AG08396 (cell line): ENCODE measurements at regions not wholly inside any gene's neighbourhood (a gene's known extent, or its start where the extent isn't known, plus 50 kb on each side); places are given as distances from the start of the nearest gene placed in this dataset.

Experiments
- DNase-seq: peaks from one replicate; pipeline ENCODE4 v3.0.0; 2012; ENCODE audit warnings: low spot score, mixed read lengths

DNA sequence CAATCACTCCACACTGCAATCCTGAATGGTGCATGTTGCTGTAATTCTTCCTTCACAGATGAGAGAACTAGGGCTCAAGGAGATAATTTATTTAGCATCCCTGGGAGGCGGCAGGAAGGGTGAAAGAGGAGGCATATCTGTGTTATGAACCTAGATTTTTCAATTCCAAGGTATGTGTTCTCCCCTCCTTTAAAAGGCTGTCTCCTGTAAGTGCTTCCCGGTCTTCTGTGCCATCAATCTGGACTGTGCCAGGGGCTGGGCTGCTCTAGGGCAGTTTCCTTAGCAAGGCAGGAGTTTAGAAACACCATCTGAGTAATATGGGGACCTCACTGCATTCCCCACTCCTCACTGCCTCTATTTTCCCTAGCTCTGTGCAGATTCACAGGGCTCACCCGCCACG lies 185.0 kb downstream of the RFC3 start:
- DNase-seq = no peak

DNA sequence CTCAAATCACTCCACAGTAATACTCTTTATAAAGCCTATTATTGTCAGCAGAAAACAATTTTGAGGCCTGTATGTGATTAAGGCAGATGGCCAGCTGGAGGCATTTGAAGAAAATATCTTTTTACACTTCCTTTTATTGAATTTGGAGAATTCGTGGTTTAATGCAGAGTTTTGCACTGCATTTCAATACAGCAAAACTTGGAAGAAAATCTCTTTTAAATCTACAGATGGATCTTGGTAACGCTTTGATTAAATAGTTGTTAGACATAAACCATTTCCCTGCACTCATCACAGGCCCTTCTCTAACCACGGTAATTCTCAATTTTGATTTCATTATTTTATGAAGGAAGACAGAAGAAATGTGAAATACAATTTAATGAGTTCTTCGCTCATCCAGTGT lies 185.7 kb downstream of the RFC3 start:
- DNase-seq = no peak

- no peak for DNase-seq
These were observed 186.7 kb downstream of the RFC3 start for GRCh38 chr13:34004676-34005075.

- DNase-seq = no peak
These were observed 188.1 kb downstream of the RFC3 start for GRCh38 chr13:34006011-34006410.

DNA sequence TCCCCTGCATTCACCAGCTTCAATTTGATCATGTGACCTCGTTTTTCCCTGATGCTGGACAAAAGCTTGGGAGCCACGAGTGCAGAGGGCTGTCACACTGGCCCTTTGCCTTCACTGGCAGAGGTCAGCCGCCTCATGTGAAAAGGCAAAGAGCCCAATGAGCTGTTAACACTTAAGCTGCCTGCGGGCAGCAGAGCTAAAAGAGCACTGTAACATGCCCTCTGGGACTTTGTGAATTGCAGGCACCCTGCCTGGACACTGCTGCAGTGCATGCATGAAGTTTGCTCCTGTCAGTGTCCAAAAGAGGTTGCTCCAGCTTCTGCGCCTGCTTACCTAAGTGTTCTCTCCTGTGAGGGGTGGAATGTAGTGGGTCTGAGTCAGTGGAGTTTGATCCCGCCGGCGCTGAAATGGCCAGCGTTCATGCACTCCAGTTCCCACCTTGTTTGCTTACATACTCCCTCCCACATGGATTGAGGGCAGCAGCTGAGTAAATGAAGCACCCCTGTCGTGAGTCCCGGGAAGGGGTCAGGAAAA lies 193.7 kb downstream of the RFC3 start:
- no peak for DNase-seq

- DNase-seq = no peak
These were observed 194.4 kb downstream of the RFC3 start for GRCh38 chr13:34012382-34012781.

- DNase-seq = no peak
These were observed 195.1 kb downstream of the RFC3 start for GRCh38 chr13:34013061-34013460.

DNA sequence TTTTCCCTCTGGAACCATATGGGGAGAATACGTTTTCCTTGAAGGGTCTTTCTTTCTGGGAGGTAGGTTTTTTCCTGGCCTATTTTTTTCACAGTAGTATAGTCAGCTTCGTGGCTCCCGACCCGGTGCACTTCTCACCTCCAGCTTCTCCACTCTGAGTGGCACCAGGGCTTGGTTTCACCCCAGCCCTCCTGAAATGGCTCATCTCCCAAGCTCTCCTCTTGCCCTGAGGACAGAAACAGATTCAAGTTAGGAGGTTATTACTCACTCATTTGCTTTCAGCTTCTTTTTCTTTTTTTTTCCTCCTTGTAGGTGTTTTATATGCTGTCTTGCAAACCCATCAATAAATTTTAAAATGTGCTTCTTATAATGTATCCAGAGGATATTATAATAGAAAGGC lies 199.3 kb downstream of the RFC3 start:
- DNase-seq = no peak

DNA sequence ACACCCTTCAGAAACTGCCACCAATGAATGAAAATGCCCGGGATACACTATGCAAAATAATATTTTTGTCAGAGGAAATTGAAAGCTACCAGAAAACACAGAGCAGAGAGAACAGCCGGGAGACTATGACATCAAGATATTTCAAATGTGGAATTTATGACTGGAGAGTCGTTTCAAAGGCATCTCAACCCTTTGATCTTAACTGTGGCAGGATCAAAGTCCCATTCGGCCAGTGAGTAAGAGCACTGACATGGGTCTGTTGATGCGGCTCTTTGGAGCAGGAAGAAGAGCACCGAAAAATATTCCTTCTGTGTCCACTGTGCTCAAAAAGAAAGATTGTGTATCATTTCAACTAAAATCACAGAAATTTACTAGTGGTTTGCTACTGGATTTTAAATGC lies 201.9 kb downstream of the RFC3 start:
- no peak for DNase-seq

- no peak for DNase-seq
These were observed 202.4 kb downstream of the RFC3 start for GRCh38 chr13:34020388-34020787.

DNA sequence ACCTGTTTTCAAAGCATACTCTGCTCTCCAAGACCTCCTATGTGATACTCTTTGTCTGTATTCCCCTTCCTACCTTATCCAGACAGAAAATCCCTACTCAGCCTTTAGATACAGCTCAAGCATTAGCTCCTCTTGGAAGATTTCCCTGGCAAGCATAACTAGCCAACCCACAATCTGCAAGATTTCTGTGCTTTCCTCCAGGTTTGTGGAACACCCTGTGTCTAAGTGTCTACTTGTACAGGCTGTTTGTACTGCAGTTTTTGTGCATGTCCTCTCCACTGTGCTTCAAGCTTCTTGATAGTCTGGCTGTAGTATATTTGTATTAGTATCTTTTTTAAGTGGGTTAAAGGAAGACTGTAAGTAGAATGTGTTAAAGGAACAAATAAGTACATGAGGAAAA lies 203.7 kb downstream of the RFC3 start:
- no peak for DNase-seq

DNA sequence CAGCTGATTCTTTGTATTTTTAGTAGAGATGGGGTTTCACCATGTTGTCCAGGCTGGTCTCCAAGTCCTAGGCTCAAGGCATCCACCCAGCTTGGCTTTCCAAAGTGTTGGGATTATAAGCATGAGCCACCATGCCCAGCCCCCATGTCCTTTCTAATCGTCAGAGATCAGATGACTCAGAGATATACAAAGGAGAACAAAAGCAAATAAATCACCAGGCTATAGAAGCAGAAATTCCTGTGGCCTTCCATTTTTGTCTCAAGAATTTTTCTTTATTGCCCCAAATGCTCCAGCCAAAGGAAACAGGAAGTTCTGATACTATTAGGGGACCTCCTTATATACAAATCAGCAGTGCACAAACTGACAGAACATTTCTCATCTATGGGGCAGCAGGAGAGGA lies 207.8 kb downstream of the RFC3 start:
- no peak for DNase-seq

- no peak for DNase-seq
These were observed 208.4 kb downstream of the RFC3 start for GRCh38 chr13:34026308-34026707.

GRCh38 chr13:34028496-34029442 lies 210.8 kb downstream of the RFC3 start:
- DNase-seq = no peak

- DNase-seq = no peak
These were observed 212.8 kb downstream of the RFC3 start for GRCh38 chr13:34030782-34031181.

GRCh38 chr13:34031610-34032009 lies 213.7 kb downstream of the RFC3 start:
- DNase-seq = no peak

DNA sequence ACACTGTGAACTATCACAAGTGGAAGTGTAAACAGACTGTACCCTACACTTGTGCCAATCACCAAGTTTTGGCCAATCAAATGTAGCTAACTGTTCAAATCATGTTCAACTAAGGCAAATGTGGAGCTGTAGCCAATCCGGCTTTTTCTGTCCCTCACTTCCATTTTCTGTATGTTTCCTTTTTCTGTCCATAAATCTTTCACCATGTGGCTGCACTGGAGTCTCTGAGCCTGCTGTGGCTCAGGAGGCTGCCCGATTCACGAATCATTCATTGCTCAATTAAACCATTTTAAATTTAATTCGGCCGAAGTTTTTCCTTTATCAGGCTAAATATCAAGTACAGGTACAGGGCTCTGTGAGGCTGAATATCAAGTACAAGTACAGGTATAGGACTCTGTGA lies 216.5 kb downstream of the RFC3 start:
- no peak for DNase-seq

GRCh38 chr13:34035178-34035577 lies 217.2 kb downstream of the RFC3 start:
- no peak for DNase-seq

- no peak for DNase-seq
These were observed 217.9 kb downstream of the RFC3 start for GRCh38 chr13:34035676-34036325.

GRCh38 chr13:34037636-34038540 lies 219.9 kb downstream of the RFC3 start:
- DNase-seq = no peak

GRCh38 chr13:34038541-34039068 lies 220.7 kb downstream of the RFC3 start:
- DNase-seq = no peak

DNA sequence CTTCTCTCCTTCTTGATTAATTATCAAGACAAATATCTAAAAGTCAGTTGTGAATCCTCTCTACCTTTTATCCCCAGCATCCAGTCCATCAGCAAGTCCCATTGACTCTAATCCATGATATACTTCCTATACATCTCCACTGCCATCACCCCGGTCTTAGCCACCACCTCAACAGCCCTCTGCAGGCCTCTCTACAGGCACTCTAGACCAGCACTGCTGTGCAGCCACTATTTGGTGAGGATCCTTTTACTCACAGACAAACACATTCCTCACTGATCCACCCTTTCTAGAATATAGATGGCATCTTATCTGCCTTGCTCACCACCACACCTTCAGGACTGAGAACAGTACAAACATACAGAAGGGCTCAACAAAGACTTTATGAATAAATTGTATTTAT lies 221.7 kb downstream of the RFC3 start:
- DNase-seq = no peak
